GM23338 (cell line): ENCODE measurements at regions not wholly inside any gene's neighbourhood (a gene's known extent, or its start where the extent isn't known, plus 50 kb on each side); places are given as distances from the start of the nearest gene placed in this dataset.

ENCODE experiments used
- ATAC-seq: fragments of 200-7000 bp; cut with Tn5 transposase; 3 replicates; pipeline ENCODE4 v1.9.1; 2020
- DNase-seq: peaks from one replicate; pipeline ENCODE4 v3.0.0-alpha.2; 2015; ENCODE audit warnings: low spot score
- H2AFZ ChIP-seq: fragments of 200-600 bp; sonication (generic); 2 replicates; pipeline ENCODE4 v1.8.0; 2016; ENCODE audit warnings: antibody characterized with exemption, mild to moderate bottlenecking, moderate library complexity
- H3F3A ChIP-seq: fragments of 200-600 bp; sonication (generic); replicated peaks from 2 replicates; pipeline ENCODE4 v1.8.0; 2017; ENCODE audit warnings: antibody characterized with exemption, mixed run types, low read depth
- H3K27ac ChIP-seq: fragments of 200-600 bp; sonication (generic); 2 replicates; pipeline ENCODE4 v1.6.1; 2016; ENCODE audit warnings: low read depth
- H3K27me3 ChIP-seq: fragments of 200-600 bp; sonication (generic); 2 replicates; pipeline ENCODE4 v1.8.0; 2016; ENCODE audit warnings: mild to moderate bottlenecking, mixed run types, moderate library complexity; ENCODE audit not compliant: insufficient read depth
- H3K36me3 ChIP-seq: fragments of 200-600 bp; sonication (generic); 2 replicates; pipeline ENCODE4 v1.8.0; 2016; ENCODE audit warnings: mild to moderate bottlenecking; ENCODE audit not compliant: insufficient read depth
- H3K4me1 ChIP-seq: fragments of 200-600 bp; sonication (generic); 2 replicates; pipeline ENCODE4 v1.8.0; 2016; ENCODE audit warnings: mild to moderate bottlenecking, moderate library complexity; ENCODE audit not compliant: insufficient read depth
- H3K4me2 ChIP-seq: fragments of 200-600 bp; sonication (generic); 2 replicates; pipeline ENCODE4 v1.7.1; 2017; ENCODE audit warnings: mixed run types
- H3K4me3 ChIP-seq: fragments of 200-600 bp; sonication (generic); 2 replicates; pipeline ENCODE4 v1.6.1; 2016; ENCODE audit warnings: mixed run types
- H3K79me2 ChIP-seq: fragments of 200-600 bp; sonication (generic); replicated peaks from 2 replicates; pipeline ENCODE4 v1.8.0; 2017; ENCODE audit warnings: mild to moderate bottlenecking; ENCODE audit not compliant: insufficient read depth
- H3K9me2 ChIP-seq: fragments of 200-600 bp; sonication (generic); 2 replicates; pipeline ENCODE4 v1.8.0; 2017; ENCODE audit not compliant: insufficient read depth
- H4K20me1 ChIP-seq: fragments of 200-600 bp; sonication (generic); replicated peaks from 2 replicates; pipeline ENCODE4 v1.8.0; 2017; ENCODE audit warnings: mild to moderate bottlenecking; ENCODE audit not compliant: insufficient read depth
- H3K27ac Mint-ChIP-seq: 2 replicates; pipeline ENCODE4 v1.8.0; 2020; ENCODE audit warnings: inconsistent platforms, mild to moderate bottlenecking, moderate library complexity, mixed read lengths
- H3K27me3 Mint-ChIP-seq: 3 replicates; pipeline ENCODE4 v1.8.0; 2022; ENCODE audit warnings: low read depth, mild to moderate bottlenecking, moderate library complexity, mixed read lengths, inconsistent platforms; ENCODE audit not compliant: insufficient read depth, poor library complexity
- H3K36me3 Mint-ChIP-seq: 3 replicates; pipeline ENCODE4 v1.8.0; 2021; ENCODE audit warnings: low read depth, mild to moderate bottlenecking, inconsistent platforms, moderate library complexity, mixed read lengths
- H3K4me1 Mint-ChIP-seq: 3 replicates; pipeline ENCODE4 v1.8.0; 2020; ENCODE audit warnings: mild to moderate bottlenecking, inconsistent platforms, mixed read lengths
- H3K4me3 Mint-ChIP-seq: 3 replicates; pipeline ENCODE4 v1.8.0; 2021; ENCODE audit warnings: moderate library complexity, mild to moderate bottlenecking, inconsistent platforms, mixed read lengths
- H3K9me3 Mint-ChIP-seq: 3 replicates; pipeline ENCODE4 v1.8.0; 2020; ENCODE audit warnings: moderate library complexity, mild to moderate bottlenecking, inconsistent platforms, mixed read lengths
- CREB1 ChIP-seq: fragments of 250-450 bp; sonication (Bioruptor Pico); IDR thresholded peaks from 2 replicates; pipeline ENCODE4 v1.5.0; 2020; ENCODE audit warnings: low read depth, mild to moderate bottlenecking, moderate library complexity
- CTCF ChIP-seq, 2 experiments: fragments of 200-600 bp in 1 of 2; sonication (generic) in 1 of 2; conservative IDR thresholded peaks; 2 replicates each; pipeline versions ENCODE4 v1.5.1 to v1.6.1; 2016 to 2017; ENCODE audit warnings: antibody characterized with exemption in 2 of 2, low read depth in 2 of 2, mild to moderate bottlenecking in 2 of 2, moderate library complexity in 1 of 2
- EZH2 ChIP-seq: fragments of 200-600 bp; sonication (generic); IDR thresholded peaks from one replicate; pipeline ENCODE4 v1.8.0; 2017; ENCODE audit warnings: antibody characterized with exemption, mild to moderate bottlenecking, low read depth; ENCODE audit not compliant: unreplicated experiment
- EZH2phosphoT487 ChIP-seq: fragments of 200-600 bp; sonication (generic); IDR thresholded peaks from one replicate; pipeline ENCODE4 v1.8.1; 2018; ENCODE audit warnings: antibody characterized with exemption; ENCODE audit not compliant: unreplicated experiment
- NANOG ChIP-seq: IDR thresholded peaks from 2 replicates; pipeline ENCODE4 v1.6.1; 2016; ENCODE audit warnings: antibody characterized with exemption, borderline replicate concordance
- ZNF331 ChIP-seq: fragments of 250-450 bp; sonication (Bioruptor Pico); IDR thresholded peaks from 2 replicates; pipeline ENCODE4 v1.5.0; 2020; ENCODE audit warnings: low read depth, mild to moderate bottlenecking, moderate library complexity
- ZNF462 ChIP-seq: fragments of 250-450 bp; sonication (Bioruptor Pico); IDR thresholded peaks from 2 replicates; pipeline ENCODE4 v1.5.0; 2020; ENCODE audit warnings: mild to moderate bottlenecking, moderate library complexity
- TF ChIP-seq, protein P1 (sequence below): IDR thresholded peaks from one replicate; pipeline ENCODE4 v1.6.1; 2018; ENCODE audit warnings: antibody characterized with exemption; ENCODE audit not compliant: unreplicated experiment
- TF ChIP-seq, protein P2 (sequence below): IDR thresholded peaks from 2 replicates; pipeline ENCODE4 v1.6.1; 2016; ENCODE audit warnings: antibody characterized with exemption

DNA sequence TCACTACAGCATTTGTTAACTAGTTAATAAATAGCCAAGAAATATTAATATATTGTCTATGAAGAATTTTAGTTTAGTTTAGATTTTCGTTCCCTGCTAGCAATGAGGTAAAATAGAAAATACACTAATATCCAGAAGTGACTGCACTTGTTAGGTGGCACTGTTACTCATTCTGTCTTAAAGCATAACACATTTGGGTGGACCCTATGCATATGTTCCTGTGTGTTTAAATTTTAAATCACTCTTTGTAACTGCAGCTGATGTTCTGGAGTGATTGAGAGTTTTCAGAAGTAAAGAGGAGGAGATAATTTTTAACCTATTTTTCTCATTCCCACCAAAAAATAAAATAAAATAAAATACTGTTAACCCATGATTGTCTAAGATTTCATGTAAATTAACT is 73.9 kb upstream of the SOX4 start (continued):
- TF ChIP-seq ZNF462 (CRISPR knock-in tag) (no peak), EZH2 (no peak)

DNA sequence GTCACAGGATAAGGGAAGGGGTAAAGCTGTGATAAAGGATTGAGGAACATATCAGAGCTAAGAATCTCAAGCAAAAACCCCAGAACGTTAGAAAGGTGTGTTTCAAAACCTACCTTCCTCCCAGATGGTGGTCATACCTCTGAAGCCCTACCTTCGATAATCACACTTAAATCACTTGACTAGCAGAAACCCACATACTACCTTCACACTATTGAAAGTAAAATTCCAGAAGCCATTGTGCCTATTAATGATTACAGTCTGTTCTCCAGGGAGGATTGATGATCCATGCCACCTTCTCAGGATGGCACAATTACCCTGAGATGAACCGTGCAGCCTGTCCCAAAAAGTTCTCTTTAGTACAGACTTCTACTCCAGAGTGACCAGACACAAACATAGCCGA is 72.3 kb upstream of the SOX4 start:
- Histone ChIP-seq H3F3A (no peaks in the 10 kb centered on the region), H3K27ac (no peak overlapping the region), H3K79me2 (no peaks in the 10 kb centered on the region), H3K4me2 (no peak overlapping the region), H3K4me1 (peaks cover 19% of the 10 kb centered on the region), H3K4me3 (no peak overlapping the region), H4K20me1 (no peaks in the 10 kb centered on the region), H2AFZ (no peak overlapping the region), H3K9me2 (no peaks in the 10 kb centered on the region), H3K27me3 (no peaks in the 10 kb centered on the region), H3K36me3 (no peaks in the 10 kb centered on the region)
- H3K4me1 Mint-ChIP-seq: peaks cover 23% of the 10 kb centered on the region; the same call in 2 of the 3 replicates
- H3K9me3 Mint-ChIP-seq: no peaks in the 10 kb centered on the region
- ATAC-seq: no peak
- no peaks in the 10 kb centered on the region for H3K36me3 Mint-ChIP-seq
- H3K4me3 Mint-ChIP-seq: no peak overlapping the region
- no peak overlapping the region for H3K27ac Mint-ChIP-seq
- no peak for DNase-seq
- peaks cover 5% of the 10 kb centered on the region for H3K27me3 Mint-ChIP-seq
- TF ChIP-seq, protein P1, sequence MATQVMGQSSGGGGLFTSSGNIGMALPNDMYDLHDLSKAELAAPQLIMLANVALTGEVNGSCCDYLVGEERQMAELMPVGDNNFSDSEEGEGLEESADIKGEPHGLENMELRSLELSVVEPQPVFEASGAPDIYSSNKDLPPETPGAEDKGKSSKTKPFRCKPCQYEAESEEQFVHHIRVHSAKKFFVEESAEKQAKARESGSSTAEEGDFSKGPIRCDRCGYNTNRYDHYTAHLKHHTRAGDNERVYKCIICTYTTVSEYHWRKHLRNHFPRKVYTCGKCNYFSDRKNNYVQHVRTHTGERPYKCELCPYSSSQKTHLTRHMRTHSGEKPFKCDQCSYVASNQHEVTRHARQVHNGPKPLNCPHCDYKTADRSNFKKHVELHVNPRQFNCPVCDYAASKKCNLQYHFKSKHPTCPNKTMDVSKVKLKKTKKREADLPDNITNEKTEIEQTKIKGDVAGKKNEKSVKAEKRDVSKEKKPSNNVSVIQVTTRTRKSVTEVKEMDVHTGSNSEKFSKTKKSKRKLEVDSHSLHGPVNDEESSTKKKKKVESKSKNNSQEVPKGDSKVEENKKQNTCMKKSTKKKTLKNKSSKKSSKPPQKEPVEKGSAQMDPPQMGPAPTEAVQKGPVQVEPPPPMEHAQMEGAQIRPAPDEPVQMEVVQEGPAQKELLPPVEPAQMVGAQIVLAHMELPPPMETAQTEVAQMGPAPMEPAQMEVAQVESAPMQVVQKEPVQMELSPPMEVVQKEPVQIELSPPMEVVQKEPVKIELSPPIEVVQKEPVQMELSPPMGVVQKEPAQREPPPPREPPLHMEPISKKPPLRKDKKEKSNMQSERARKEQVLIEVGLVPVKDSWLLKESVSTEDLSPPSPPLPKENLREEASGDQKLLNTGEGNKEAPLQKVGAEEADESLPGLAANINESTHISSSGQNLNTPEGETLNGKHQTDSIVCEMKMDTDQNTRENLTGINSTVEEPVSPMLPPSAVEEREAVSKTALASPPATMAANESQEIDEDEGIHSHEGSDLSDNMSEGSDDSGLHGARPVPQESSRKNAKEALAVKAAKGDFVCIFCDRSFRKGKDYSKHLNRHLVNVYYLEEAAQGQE: no peak
- no peak for TF ChIP-seq CTCF (conservative IDR thresholded peaks at IDR 0.05; ENCODE audit: low read depth in 2 of 2)
- no peak for TF ChIP-seq CREB1 (CRISPR knock-in tag)
- no peak for TF ChIP-seq ZNF331 (CRISPR knock-in tag)
- no peak for TF ChIP-seq EZH2phosphoT487
- TF ChIP-seq, protein P2, sequence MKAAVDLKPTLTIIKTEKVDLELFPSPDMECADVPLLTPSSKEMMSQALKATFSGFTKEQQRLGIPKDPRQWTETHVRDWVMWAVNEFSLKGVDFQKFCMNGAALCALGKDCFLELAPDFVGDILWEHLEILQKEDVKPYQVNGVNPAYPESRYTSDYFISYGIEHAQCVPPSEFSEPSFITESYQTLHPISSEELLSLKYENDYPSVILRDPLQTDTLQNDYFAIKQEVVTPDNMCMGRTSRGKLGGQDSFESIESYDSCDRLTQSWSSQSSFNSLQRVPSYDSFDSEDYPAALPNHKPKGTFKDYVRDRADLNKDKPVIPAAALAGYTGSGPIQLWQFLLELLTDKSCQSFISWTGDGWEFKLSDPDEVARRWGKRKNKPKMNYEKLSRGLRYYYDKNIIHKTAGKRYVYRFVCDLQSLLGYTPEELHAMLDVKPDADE: no peak
- no peak for TF ChIP-seq EZH2
- TF ChIP-seq NANOG: no peak
